ACC112 (cell line): ENCODE measurements at regions not wholly inside any gene's neighbourhood (a gene's known extent, or its start where the extent isn't known, plus 50 kb on each side); places are given as distances from the start of the nearest gene placed in this dataset.

Source experiments
- H2AFZ ChIP-seq: fragments of 200-600 bp; sonication (generic); one replicate; pipeline ENCODE4 v1.6.0; 2017; ENCODE audit warnings: antibody characterized with exemption, low read length; ENCODE audit not compliant: unreplicated experiment
- H3K27ac ChIP-seq: fragments of 200-600 bp; sonication (generic); 2 replicates; pipeline ENCODE4 v1.5.1; 2014; ENCODE audit warnings: low read depth, mild to moderate bottlenecking, antibody characterized with exemption, low read length, moderate library complexity
- H3K27me3 ChIP-seq: fragments of 200-600 bp; sonication (generic); 2 replicates; pipeline ENCODE4 v1.6.1; 2014; ENCODE audit warnings: mild to moderate bottlenecking, antibody characterized with exemption, low read length, moderate library complexity, mixed read lengths; ENCODE audit not compliant: insufficient read depth
- H3K36me3 ChIP-seq: fragments of 200-600 bp; sonication (generic); 2 replicates; pipeline ENCODE4 v1.6.1; 2016; ENCODE audit warnings: mild to moderate bottlenecking, antibody characterized with exemption, low read length, moderate library complexity, mixed read lengths; ENCODE audit not compliant: insufficient read depth
- H3K4me1 ChIP-seq: fragments of 200-600 bp; sonication (generic); one replicate; pipeline ENCODE4 v1.6.1; 2016; ENCODE audit warnings: low read length, mixed read lengths; ENCODE audit not compliant: insufficient read depth, unreplicated experiment, control insufficient read depth
- H3K4me3 ChIP-seq: fragments of 200-600 bp; sonication (generic); 2 replicates; pipeline ENCODE4 v1.5.1; 2014; ENCODE audit warnings: mild to moderate bottlenecking, low read depth, low read length
- H3K79me2 ChIP-seq: fragments of 200-600 bp; sonication (generic); one replicate; pipeline ENCODE4 v1.6.0; 2016; ENCODE audit warnings: low read length; ENCODE audit not compliant: control insufficient read depth, unreplicated experiment, insufficient read depth

DNA sequence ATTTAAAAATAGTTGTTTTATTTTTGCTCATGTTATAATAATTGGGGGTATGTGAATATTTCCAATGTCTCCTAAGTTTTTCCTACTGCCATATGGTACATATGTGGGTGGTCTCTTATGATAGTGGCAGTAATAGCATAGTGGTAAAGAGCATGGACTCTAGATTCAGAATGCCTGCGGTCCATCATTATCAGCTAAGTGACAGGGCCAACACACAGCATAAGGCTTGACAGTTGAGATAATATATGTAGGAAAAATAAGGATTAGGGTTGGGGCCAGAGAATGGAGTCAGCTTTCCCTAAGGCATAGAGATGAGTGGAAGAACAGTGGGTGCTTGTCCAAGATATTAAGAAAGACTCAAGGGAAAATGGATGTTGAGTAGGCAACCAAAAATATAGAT is 2707.5 kb downstream of the PCDH7 start:
- no peaks in the 10 kb centered on the region for H3K27me3 ChIP-seq
- no peaks in the 10 kb centered on the region for H3K36me3 ChIP-seq
- no peak overlapping the region for H2AFZ ChIP-seq
- H3K27ac ChIP-seq, result no peak overlapping the region
- no peak overlapping the region for H3K4me3 ChIP-seq
- H3K79me2 ChIP-seq, result no peaks in the 10 kb centered on the region
- H3K4me1 ChIP-seq, result no peaks in the 10 kb centered on the region

- no peaks in the 10 kb centered on the region for H3K4me1 ChIP-seq
- no peaks in the 10 kb centered on the region for H3K79me2 ChIP-seq
- H3K36me3 ChIP-seq, result no peaks in the 10 kb centered on the region
- no peak overlapping the region for H3K4me3 ChIP-seq
- H2AFZ ChIP-seq, result no peak overlapping the region
- no peaks in the 10 kb centered on the region for H3K27me3 ChIP-seq
- H3K27ac ChIP-seq, result no peak overlapping the region
Observed at GRCh38 chr4:33429971-33430370, 2709.8 kb downstream of the PCDH7 start.

DNA sequence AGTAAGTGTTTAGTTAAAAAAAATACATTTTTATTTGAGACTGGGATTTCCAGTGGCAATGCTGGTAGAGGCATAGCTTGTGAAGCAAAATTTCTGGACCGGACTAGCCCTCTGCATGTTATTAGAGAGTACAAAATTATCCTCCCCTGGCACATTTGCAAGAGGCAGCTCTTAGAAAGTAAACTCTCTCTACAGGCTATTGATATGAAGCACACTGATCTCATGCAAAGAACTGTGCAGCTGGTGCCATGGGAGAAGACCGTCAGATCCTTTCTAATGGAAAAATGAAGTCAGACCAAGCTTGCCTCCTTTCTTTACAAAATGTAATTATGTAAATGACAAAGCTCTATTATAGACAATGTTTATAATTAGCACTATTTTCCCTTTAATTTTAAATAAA is 2717.2 kb downstream of the PCDH7 start:
- no peaks in the 10 kb centered on the region for H3K4me1 ChIP-seq
- H3K27me3 ChIP-seq, result no peaks in the 10 kb centered on the region
- no peaks in the 10 kb centered on the region for H3K36me3 ChIP-seq
- H3K4me3 ChIP-seq, result no peak overlapping the region
- H3K79me2 ChIP-seq, result no peaks in the 10 kb centered on the region
- H3K27ac ChIP-seq, result no peak overlapping the region
- no peak overlapping the region for H2AFZ ChIP-seq

GRCh38 chr4:33446953-33447352 is 2726.8 kb downstream of the PCDH7 start:
- Histone ChIP-seq H3K27ac (no peak overlapping the region), H3K4me1 (no peaks in the 10 kb centered on the region), H3K79me2 (no peaks in the 10 kb centered on the region), H3K36me3 (no peaks in the 10 kb centered on the region), H3K4me3 (no peak overlapping the region), H2AFZ (no peak overlapping the region), H3K27me3 (no peaks in the 10 kb centered on the region)

DNA sequence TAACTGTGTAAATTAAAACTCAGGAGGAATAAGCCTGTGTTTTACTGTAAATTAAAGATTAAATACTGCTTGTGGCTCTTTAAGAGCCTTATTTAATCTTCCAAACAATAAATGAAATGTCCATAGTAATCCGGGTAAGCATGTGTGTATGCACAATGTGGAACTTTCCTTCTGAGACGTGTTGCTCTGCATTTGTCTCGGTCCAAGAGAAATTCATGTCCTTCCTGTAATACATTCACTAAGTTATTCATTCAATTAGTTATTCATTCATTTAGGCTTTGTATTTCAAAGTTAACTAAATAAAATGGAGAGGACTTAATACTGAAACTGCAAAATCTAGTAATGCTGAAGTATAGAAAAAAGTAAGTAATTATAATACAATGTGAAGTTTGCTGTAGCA is 2728.8 kb downstream of the PCDH7 start:
- Histone ChIP-seq H3K27me3 (no peaks in the 10 kb centered on the region), H3K4me1 (no peaks in the 10 kb centered on the region), H3K27ac (no peak overlapping the region), H3K36me3 (no peaks in the 10 kb centered on the region), H3K79me2 (no peaks in the 10 kb centered on the region), H3K4me3 (no peak overlapping the region), H2AFZ (no peak overlapping the region)

- no peak overlapping the region for H3K27ac ChIP-seq
- H3K4me1 ChIP-seq, result no peaks in the 10 kb centered on the region
- no peaks in the 10 kb centered on the region for H3K36me3 ChIP-seq
- H3K4me3 ChIP-seq, result no peak overlapping the region
- H3K27me3 ChIP-seq, result no peaks in the 10 kb centered on the region
- no peaks in the 10 kb centered on the region for H3K79me2 ChIP-seq
- no peak overlapping the region for H2AFZ ChIP-seq
Observed at GRCh38 chr4:33453436-33453835, 2733.3 kb downstream of the PCDH7 start.

DNA sequence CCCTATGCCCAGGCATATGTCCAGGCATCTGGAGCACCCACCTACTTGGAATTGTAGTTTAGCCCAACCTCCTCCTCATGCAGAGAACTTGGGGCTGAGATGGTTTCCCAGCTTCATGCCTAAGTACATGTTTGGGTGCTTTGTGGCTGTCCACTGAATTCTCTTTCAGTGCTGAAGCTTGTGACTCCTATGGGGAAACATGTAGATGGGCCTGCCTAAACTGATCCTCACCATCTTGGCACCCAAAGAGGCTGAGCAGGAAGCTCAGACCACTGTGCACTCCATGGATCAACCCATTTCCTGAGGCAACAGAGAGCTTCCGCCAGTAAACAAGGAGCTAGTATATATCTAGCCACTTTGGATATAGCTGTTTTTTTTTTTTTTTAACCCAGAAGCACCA is 2733.7 kb downstream of the PCDH7 start:
- H3K36me3 ChIP-seq, result no peaks in the 10 kb centered on the region
- H3K27me3 ChIP-seq, result no peaks in the 10 kb centered on the region
- H2AFZ ChIP-seq, result no peak overlapping the region
- H3K79me2 ChIP-seq, result no peaks in the 10 kb centered on the region
- H3K4me3 ChIP-seq, result no peak overlapping the region
- H3K4me1 ChIP-seq, result no peaks in the 10 kb centered on the region
- H3K27ac ChIP-seq, result no peak overlapping the region

DNA sequence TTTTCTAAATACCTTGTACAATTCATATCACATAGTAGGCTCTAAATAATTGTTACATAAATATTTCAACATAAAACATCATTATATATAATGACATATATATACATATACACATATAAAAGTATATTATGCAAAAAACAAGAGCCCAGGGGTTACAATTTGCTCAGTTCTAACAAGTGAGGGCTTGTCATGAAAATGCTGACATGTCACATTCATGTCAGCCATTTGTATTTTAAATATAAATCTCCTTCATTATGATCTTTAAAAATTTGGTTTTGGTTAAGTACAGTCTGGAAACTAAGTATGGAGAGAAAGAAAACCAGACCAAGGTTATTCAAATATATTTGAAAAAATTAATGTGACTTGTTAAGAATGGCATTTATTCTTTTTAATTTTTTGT is 2745.4 kb downstream of the PCDH7 start:
- Histone ChIP-seq H3K27me3 (no peaks in the 10 kb centered on the region), H3K79me2 (no peaks in the 10 kb centered on the region), H3K36me3 (no peaks in the 10 kb centered on the region), H3K27ac (no peak overlapping the region), H3K4me3 (no peak overlapping the region), H3K4me1 (no peaks in the 10 kb centered on the region), H2AFZ (no peak overlapping the region)

DNA sequence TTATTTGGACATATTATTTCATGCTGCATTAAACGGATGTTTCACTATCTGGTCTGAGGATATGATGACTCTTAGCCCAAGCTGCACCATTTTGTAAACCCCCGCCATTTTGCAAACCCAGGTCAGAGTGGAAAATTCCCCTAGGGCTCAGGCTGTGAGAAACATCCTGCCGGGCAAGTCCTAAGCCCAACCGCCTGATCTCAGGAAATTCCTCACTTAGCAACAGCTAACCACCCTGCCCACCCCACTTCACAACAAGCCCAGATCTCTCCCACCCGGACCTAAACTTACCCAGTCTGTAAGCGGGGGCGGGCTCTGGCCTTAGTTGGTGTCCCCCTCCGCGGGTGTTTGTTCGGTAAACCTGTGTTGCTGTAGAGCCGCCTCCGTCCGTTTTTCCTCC is 2747.1 kb downstream of the PCDH7 start:
- Histone ChIP-seq H3K27me3 (no peaks in the 10 kb centered on the region), H3K27ac (no peak overlapping the region), H3K36me3 (no peaks in the 10 kb centered on the region), H3K79me2 (no peaks in the 10 kb centered on the region), H2AFZ (no peak overlapping the region), H3K4me1 (no peaks in the 10 kb centered on the region), H3K4me3 (no peak overlapping the region)

GRCh38 chr4:33470805-33471204 is 2750.6 kb downstream of the PCDH7 start:
- H3K27ac ChIP-seq, result no peak overlapping the region
- H3K27me3 ChIP-seq, result no peaks in the 10 kb centered on the region
- no peak overlapping the region for H3K4me3 ChIP-seq
- H3K4me1 ChIP-seq, result no peaks in the 10 kb centered on the region
- H2AFZ ChIP-seq, result no peak overlapping the region
- no peaks in the 10 kb centered on the region for H3K79me2 ChIP-seq
- no peaks in the 10 kb centered on the region for H3K36me3 ChIP-seq

GRCh38 chr4:33477715-33478114 is 2757.5 kb downstream of the PCDH7 start:
- Histone ChIP-seq H3K4me3 (no peak overlapping the region), H2AFZ (no peak overlapping the region), H3K27ac (no peak overlapping the region), H3K27me3 (no peaks in the 10 kb centered on the region), H3K36me3 (no peaks in the 10 kb centered on the region), H3K4me1 (no peaks in the 10 kb centered on the region), H3K79me2 (no peaks in the 10 kb centered on the region)

DNA sequence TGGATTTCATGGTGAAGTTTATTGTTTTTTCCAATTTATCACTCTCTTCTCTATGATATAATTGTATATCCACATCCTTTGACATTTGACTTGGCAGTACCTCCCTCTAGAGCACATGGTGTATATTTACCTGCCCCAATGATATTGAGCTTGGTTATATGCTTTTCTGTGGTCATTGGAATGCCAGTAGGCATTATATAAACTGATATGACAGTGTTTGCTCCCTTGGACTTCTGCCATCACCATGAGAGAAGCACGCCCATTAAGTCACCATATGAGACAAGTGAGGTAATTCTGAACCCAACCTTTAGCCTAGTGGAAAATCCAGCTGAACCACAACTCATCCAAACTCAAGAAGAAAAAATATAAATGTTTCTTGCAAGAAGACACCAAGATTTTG is 2761.5 kb downstream of the ARAP2 start:
- no peak overlapping the region for H2AFZ ChIP-seq
- no peaks in the 10 kb centered on the region for H3K36me3 ChIP-seq
- no peak overlapping the region for H3K27ac ChIP-seq
- no peak overlapping the region for H3K4me3 ChIP-seq
- no peaks in the 10 kb centered on the region for H3K4me1 ChIP-seq
- no peaks in the 10 kb centered on the region for H3K27me3 ChIP-seq
- no peaks in the 10 kb centered on the region for H3K79me2 ChIP-seq
